ENCODE measurements at regions not wholly inside any gene's neighbourhood (a gene's known extent, or its start where the extent isn't known, plus 50 kb on each side); places are given as distances from the start of the nearest gene placed in this dataset.
A peak's percentile ranks its signal among the peaks of the same experiment; 100 is the strongest.

DNA sequence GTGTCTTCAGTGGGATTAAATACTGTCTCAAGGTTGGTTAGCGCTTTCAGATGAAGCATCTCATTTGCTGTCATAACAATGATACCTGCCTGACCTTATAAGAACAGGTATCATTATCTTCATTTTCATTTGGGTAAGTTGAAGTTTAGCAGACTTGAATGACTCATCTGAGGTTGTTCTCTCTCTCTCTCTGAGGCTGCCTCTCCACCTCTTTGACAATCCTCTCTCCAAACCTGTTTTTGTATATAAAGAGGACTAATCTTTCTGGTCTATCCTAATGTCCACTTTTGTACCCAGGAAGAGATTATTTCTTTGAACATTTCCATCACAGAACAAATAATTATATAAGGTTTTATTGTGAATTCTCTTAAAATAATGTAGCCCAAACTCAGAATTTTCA lies 291.4 kb downstream of the KLF6 start:
- Histone ChIP-seq H3K4me2 (no peak overlapping the region), H3K4me1 (no peaks in the 10 kb centered on the region), H3K36me3 (no peaks in the 10 kb centered on the region), H3K9me3 (ENCODE audit: low read depth) (no peaks in the 10 kb centered on the region), H3K27ac (no peak overlapping the region), H3K9ac (no peak overlapping the region), H3K27me3 (no peaks in the 10 kb centered on the region), H3F3A (ENCODE audit: low read depth) (no peaks in the 10 kb centered on the region), H4K20me1 (ENCODE audit: low read depth) (no peaks in the 10 kb centered on the region), H2AFZ (replicated peaks) (no peak overlapping the region), H3K79me2 (ENCODE audit: low read depth) (no peaks in the 10 kb centered on the region), H3K4me3 (no peak overlapping the region)
- Mint-ChIP-seq H3K9me3 (peaks cover 9% of the 10 kb centered on the region), H3K4me3 (no peak overlapping the region), H3K4me1 (peaks cover 17% of the 10 kb centered on the region), H3K36me3 (peaks cover 2% of the 10 kb centered on the region), H3K27me3 (ENCODE audit: insufficient read depth, low read depth) (peaks cover 2% of the 10 kb centered on the region), H3K27ac (no peak overlapping the region)
- TF ChIP-seq EZH2 (IDR thresholded peaks at IDR 0.05) (no peak), EZH2phosphoT487 (IDR thresholded peaks at IDR 0.05) (no peak)
- TF ChIP-seq, protein P1, sequence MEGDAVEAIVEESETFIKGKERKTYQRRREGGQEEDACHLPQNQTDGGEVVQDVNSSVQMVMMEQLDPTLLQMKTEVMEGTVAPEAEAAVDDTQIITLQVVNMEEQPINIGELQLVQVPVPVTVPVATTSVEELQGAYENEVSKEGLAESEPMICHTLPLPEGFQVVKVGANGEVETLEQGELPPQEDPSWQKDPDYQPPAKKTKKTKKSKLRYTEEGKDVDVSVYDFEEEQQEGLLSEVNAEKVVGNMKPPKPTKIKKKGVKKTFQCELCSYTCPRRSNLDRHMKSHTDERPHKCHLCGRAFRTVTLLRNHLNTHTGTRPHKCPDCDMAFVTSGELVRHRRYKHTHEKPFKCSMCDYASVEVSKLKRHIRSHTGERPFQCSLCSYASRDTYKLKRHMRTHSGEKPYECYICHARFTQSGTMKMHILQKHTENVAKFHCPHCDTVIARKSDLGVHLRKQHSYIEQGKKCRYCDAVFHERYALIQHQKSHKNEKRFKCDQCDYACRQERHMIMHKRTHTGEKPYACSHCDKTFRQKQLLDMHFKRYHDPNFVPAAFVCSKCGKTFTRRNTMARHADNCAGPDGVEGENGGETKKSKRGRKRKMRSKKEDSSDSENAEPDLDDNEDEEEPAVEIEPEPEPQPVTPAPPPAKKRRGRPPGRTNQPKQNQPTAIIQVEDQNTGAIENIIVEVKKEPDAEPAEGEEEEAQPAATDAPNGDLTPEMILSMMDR (IDR thresholded peaks at IDR 0.05), result no peak
- no peak for DNase-seq (ENCODE audit: low spot score)

DNA sequence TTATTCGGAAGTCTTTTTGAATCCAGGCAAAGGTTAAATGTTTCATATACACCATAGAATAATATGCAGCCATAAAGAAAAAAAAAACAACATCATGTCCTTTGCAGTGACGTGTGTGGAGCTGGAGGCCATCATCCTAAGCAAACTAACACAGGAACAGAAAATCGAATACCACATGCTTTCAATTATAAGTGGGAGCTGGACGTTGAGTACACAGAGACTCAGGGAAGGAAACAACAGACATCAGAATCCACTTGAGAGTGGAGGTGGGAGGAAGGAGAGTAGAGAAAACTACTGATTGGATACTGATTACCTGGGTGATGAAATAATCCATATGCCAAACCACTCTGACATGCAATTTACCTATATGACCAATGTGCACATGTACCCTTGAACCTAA lies 293.4 kb downstream of the KLF6 start:
- Mint-ChIP-seq H3K27ac (no peak overlapping the region), H3K9me3 (peaks cover 12% of the 10 kb centered on the region), H3K27me3 (ENCODE audit: insufficient read depth, low read depth) (peaks cover 2% of the 10 kb centered on the region), H3K4me3 (no peak overlapping the region), H3K36me3 (peaks cover 2% of the 10 kb centered on the region), H3K4me1 (peaks cover 16% of the 10 kb centered on the region)
- Histone ChIP-seq H2AFZ (replicated peaks) (no peak overlapping the region), H3K27me3 (no peaks in the 10 kb centered on the region), H3F3A (ENCODE audit: low read depth) (no peaks in the 10 kb centered on the region), H4K20me1 (ENCODE audit: low read depth) (no peaks in the 10 kb centered on the region), H3K4me2 (no peak overlapping the region), H3K4me3 (no peak overlapping the region), H3K9me3 (ENCODE audit: low read depth) (no peaks in the 10 kb centered on the region), H3K27ac (no peak overlapping the region), H3K4me1 (no peaks in the 10 kb centered on the region), H3K9ac (no peak overlapping the region), H3K79me2 (ENCODE audit: low read depth) (no peaks in the 10 kb centered on the region), H3K36me3 (no peaks in the 10 kb centered on the region)
- no peak for DNase-seq (ENCODE audit: low spot score)
- TF ChIP-seq EZH2phosphoT487 (IDR thresholded peaks at IDR 0.05) (no peak), EZH2 (IDR thresholded peaks at IDR 0.05) (no peak)
- TF ChIP-seq, protein P1 (IDR thresholded peaks at IDR 0.05), result no peak

DNA sequence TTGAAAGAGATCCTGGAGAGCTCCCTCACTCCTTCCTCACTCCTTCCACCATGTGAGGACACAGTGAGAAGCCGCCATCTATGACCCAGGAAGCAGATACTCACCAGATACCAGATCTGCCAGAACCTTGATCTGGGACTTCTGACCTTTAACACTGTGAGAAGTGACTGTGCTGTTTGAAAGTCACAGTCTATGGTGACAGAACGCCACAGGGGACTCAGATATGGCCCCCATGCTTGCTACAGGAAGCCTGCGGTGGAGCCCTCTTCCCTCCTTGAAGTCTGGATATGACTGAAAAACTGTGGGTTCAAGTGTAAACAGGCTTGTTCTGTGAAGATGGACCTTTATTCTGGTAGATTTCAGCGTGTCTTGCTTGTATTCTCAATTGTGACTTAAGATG lies 297.8 kb downstream of the KLF6 start:
- H3K27me3 ChIP-seq, result no peaks in the 10 kb centered on the region
- H3K4me3 ChIP-seq, result no peak overlapping the region
- no peaks in the 10 kb centered on the region for H4K20me1 ChIP-seq (ENCODE audit: low read depth)
- H3K36me3 ChIP-seq, result no peaks in the 10 kb centered on the region
- peaks cover 4% of the 10 kb centered on the region for H3K4me1 ChIP-seq
- no peak overlapping the region for H2AFZ ChIP-seq (replicated peaks)
- H3K4me3 Mint-ChIP-seq, result no peak overlapping the region
- TF ChIP-seq EZH2phosphoT487 (IDR thresholded peaks at IDR 0.05), result no peak
- TF ChIP-seq, protein P1 (IDR thresholded peaks at IDR 0.05), result no peak
- no peak for TF ChIP-seq EZH2 (IDR thresholded peaks at IDR 0.05)
- DNase-seq (ENCODE audit: low spot score), result no peak
- peak overlapping the region; percentile 81 for H3K27ac Mint-ChIP-seq
- H3K27ac ChIP-seq, result no peak overlapping the region
- H3K9me3 ChIP-seq (ENCODE audit: low read depth), result no peaks in the 10 kb centered on the region
- no peaks in the 10 kb centered on the region for H3K79me2 ChIP-seq (ENCODE audit: low read depth)
- H3K36me3 Mint-ChIP-seq, result no peaks in the 10 kb centered on the region
- H3K4me1 Mint-ChIP-seq, result peaks cover 43% of the 10 kb centered on the region
- no peak overlapping the region for H3K9ac ChIP-seq
- H3F3A ChIP-seq (ENCODE audit: low read depth), result no peaks in the 10 kb centered on the region
- H3K27me3 Mint-ChIP-seq (ENCODE audit: insufficient read depth, low read depth), result peaks cover 10% of the 10 kb centered on the region
- no peak overlapping the region for H3K4me2 ChIP-seq
- peaks cover 12% of the 10 kb centered on the region for H3K9me3 Mint-ChIP-seq

Measured in neural progenitor cell (in vitro differentiated cells).